Occipital lobe (tissue), 1 donor: ENCODE measurements at regions not wholly inside any gene's neighbourhood (a gene's known extent, or its start where the extent isn't known, plus 50 kb on each side); places are given as distances from the start of the nearest gene placed in this dataset.

ENCODE experiments used
- DNase-seq: peaks from one replicate; lab custom pipeline; 2025; lab: John Stamatoyannopoulos, UW

DNA sequence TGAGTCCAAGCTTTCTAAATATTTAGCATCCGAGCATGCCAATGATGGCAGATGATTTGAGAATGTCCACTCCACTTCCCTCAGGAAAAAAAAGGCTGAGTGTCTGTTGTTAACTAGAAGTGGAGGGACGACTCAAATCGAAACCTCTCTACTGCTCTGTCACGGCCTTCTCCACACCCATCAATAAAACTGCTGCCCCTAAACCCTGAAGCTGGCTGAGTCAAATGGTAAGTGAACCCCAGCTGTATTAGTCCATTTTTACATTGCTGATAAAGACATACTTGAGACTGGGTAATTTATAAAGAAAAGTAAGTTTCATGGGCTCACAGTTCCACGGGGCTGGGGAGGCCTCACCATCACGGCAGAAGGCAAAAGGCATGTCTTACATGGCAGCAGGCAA lies 707.0 kb downstream of the QKI start:
- no peak for DNase-seq

DNA sequence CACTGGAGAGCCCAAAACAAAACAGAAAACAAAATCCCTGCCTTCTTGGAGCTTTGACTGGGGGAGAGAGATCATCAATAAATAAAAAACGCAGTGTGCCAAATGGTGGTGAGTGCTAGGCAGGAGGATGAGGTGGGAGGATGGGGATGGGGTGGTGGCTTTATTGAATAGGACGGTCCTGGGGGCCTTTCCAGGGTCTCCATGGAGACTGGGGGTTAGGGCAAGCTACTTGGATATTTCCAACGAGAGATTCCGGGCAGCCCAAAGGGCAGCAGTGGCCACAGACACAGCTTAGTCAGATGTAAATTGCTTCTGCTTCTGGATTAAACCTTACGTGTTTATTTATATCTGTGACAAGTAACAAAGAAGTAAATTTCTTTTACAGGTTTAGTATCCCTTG lies 700.1 kb downstream of the QKI start:
- no peak for DNase-seq

DNA sequence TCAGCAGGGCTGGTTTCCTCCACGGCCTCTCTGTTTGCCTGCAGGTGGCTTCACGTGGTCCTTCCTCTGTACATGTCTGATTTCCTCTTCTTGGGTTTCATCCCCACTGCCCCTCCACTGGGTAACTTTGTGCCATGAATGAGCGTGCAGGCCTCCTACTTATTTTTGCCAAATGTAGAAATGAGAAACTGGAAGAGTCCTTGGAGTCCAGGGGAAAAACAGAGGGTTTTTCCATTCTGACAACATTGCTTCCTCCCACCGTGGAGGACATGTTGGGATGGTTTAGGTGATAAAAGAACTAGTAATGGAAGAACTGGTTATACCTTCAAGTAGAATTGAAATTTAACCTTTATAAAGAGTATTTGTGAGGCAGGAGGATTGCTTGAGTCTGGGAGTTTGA lies 699.5 kb downstream of the QKI start:
- DNase-seq: no peak

GRCh38 chr6:164113637-164114036 lies 699.1 kb downstream of the QKI start:
- DNase-seq: no peak

DNA sequence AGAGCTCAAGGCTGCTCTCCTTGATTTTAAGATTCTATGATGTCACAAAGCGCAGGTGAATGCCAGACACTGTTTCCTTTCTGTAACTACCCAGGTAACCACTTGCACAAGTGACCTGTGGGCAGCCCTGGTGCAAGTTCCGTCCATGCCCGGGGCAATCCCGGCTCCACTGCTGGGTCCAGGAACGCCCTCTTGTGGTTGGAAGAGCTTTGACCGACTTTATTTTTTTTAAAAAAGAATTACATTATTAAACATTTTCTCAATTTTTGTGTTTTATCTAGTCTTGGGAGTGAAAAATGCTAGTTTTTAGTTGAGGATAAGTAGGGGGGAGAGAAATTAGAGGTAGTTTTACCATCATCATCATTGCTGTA lies 695.2 kb downstream of the QKI start:
- DNase-seq: no peak

DNA sequence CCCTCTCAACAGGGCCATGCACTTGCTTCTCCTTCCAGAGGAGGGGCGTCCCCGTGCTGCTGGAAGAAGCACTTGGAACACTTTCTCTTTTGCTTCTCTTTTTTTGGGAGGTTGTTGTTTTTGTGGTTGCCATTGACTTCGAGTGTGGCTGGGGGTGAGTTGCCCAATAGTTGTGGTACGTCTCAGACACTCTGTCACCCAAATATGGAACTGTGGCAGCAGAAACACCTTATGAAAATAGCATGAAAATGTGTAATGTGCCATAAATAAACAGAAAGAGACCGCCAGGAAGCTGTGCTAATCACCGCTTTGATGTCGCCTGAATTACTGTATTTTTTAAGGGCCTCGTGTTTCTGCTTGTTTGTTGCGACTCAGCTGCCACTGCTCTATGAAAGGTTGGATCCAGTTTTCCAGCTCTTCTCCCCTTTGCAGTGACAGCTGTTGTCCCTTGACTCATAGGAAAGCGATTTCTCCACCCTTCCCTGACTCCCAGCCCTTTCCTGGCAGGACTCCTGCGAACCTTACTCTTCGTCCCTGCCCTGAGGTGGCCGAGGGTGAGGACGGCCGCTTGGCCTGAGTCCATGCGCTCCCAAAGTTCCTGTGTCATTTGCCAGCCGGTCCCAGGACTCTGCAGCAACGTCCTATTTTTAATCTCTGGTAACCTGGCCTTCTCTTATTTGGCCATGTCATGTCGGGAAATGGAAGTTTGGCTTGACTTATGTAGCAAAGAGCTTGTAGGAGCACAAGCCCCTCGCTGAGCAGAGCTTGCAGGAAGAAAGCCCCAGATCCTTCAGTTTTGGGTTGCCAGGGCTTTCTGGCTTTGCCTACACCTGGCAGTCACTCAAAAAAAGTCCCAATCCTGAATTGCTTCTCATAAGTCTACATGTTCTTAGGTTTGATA lies 694.6 kb downstream of the QKI start:
- DNase-seq: no peak

- DNase-seq: no peak
These were observed 693.6 kb downstream of the QKI start for GRCh38 chr6:164108092-164108491.

- DNase-seq: no peak
These were observed 692.9 kb downstream of the QKI start for GRCh38 chr6:164107297-164107995.

- no peak for DNase-seq
These were observed 691.8 kb downstream of the QKI start for GRCh38 chr6:164106345-164106769.

DNA sequence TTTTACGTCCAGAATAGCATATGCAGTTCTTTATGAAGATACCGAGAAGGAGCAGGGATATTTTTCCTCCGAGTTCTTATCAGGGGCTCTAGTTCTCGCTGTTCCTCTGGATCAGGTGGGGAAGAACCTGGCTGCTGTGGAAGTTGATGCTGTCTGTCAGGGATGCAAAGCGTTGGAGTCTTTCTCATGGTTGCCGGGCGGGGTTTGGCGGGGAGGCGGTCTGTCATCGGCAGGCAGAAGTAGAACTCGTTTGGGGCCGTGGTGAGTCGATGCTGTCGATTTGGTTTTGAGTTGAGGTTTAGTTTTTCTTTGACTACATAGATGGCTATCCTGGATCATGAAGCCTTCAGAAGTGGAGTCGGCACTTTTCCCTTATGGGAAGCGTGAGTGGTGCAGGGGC lies 691.2 kb downstream of the QKI start:
- no peak for DNase-seq

DNA sequence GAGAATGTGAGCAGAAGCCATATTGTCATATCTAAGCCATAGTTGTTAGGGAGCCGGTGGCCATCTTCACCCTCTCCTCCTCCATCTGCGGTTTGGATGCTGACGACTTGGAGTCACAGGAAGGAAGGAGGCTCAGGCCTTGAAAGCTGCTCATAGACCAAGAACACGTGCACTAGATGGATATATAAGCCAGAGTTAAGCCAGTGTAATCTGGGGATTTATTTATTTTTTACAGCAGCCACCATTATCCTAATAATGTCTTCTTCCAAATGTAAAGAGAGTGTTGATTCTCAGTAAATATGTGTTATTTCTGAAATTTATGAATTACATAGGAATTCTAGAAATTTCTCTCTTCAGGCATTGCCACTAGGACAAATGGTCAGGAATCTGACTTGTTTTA lies 689.9 kb downstream of the QKI start:
- no peak for DNase-seq

- no peak for DNase-seq
These were observed 688.2 kb downstream of the QKI start for GRCh38 chr6:164102693-164103092.

GRCh38 chr6:164101859-164102258 lies 687.3 kb downstream of the QKI start:
- no peak for DNase-seq

DNA sequence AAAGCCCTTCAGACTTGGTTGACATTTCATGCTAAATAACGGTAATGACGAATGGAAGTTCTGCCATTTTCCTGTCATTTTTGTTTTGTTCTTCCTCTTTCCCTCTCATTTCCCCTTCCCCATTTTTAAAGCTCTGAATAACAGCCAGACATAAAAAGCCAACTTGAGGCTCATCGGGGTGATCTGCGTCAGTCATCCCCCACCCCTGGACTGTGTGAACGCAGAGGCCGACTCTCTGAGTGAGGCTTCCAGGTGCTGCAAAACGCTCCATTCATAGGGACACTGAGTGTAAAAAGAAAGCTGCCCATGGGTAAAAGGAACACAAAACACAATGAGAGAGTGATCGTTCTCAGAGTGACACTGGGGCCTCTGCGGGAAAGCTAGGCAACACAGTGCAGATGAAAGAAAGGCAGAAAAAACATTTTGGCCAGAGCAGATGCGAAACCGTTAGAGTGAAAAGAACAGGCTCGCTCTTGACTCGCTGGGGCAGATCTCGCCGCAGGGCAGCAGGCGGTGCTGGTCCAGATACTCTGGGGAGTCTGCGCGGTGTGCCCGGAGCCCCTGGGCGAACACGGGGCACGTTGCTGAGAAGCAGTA lies 684.8 kb downstream of the QKI start:
- DNase-seq: no peak

DNA sequence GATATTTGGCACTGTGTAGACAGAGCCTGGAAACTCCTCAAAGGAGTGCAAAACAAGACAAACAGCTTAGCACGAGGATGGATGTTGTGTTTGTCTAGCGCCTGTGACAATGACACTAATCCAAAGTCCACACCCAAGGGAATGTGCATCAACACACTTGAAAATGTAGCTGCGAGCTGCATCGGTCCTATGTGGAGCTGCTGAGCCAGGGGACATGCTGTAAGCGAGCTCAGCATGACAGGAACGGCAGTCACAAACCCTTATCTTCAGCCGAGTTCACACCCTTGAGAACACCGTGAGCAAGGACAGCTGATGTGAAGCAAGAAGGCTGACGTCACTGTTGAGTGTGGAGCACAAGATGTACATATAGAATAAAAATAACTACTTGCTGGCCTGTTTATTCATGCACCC lies 684.3 kb downstream of the QKI start:
- DNase-seq: no peak

- no peak for DNase-seq
These were observed 683.3 kb downstream of the QKI start for GRCh38 chr6:164097551-164098398.

DNA sequence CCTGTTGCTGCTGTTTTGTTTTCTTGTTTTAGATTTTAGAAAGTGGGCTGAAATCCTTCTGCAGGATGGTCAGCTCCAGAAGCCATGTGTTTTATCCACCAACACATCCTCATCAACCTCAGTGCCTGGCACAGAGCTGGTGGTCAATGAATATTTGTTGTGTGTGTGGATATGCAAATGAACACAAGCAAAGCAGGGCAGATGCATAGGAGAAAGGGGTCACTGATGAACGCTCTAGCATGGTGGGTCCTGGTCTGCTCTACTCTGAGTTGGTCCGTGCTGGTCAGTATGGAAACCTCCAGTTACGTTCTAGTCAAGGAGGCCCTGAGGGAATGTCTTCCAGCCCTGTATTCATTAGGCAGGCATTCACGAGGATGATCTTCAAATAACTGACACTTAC lies 682.5 kb downstream of the QKI start:
- DNase-seq: no peak

GRCh38 chr6:164095056-164095455 lies 680.5 kb downstream of the QKI start:
- DNase-seq: no peak

DNA sequence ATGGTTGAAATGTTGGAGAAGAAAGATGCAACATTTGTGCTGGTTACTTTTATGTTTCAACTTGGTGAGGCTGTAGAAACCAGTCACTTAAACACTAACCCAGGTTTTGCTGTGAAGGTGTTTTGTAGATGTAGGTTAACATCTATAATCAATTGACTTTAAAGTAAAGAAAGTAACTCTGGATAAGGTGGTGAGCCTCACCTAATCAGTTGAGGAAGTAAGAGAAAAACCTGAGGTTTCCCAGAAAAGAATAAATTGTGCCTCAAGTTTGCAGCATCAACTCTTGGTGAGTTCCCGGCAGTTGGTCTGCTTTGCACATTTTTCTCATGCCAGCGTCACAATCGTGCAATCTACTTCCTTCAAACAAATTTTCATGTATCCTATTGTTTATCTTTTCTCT lies 673.4 kb downstream of the QKI start:
- no peak for DNase-seq

DNA sequence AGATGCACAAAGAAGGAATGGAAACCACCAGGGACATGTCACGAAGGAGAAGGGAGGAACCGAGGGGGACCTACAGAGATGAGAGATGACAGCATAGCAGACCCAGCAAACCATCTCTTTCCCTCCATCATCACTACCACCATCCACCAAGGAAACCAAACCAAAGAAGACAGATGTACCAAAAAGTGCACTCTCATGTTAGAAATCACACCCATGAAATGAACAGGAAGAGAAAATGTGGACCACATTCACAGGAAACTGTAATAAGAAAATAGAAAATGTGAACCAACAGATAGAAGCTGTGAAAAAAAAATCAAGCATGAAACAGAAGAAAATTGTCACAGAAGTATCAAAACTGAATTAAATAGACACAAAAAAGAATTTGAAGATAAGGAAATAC lies 672.7 kb downstream of the QKI start:
- no peak for DNase-seq

DNA sequence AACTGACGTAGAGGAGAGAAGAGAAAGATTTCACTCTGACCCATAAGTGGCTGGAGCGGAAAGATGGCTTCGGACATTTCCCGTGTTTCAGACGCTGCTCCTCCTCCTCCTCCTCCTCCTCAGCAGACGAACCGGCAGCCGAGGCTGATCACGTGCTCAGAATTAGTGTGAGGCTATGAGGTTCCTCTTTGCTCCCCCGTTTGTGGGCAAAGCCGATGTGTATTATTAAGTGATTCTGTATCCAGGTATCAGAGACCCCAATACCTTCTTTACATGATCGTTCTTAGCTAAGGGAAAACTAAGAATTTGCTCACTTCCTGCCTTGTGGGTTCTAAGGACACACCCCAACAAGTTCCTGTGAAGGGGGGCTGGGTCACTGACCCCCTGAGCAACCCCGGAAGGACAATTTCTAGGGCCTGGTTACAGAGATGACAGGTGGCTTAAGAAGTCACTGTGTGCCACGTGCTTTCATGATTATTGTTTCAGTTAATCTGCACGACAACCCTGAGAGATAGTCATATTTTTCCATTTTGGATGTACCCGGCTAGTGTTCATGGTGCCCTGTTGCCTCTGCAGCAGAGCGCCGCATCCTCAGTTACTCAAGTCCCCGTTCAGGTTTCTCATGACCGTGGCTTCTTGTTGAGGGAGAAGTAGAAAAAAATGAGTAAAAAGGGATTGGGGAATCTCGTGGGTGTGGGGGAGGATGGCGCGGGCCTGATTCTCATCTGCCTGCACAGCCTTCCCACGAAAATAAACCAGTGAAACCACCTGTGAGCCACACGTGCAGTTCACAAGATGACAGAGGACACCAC lies 671.8 kb downstream of the QKI start:
- no peak for DNase-seq
